OCI-LY7 (cell line): ENCODE measurements at regions not wholly inside any gene's neighbourhood (a gene's known extent, or its start where the extent isn't known, plus 50 kb on each side); places are given as distances from the start of the nearest gene placed in this dataset.

Experiments
- BruUV-seq: library from RNA; stranded (reverse); fragments of 400-500 nt; replicated peaks from 2 replicates; lab custom pipeline; 2021; lab: Mats Ljungman, UMichigan
- CTCF ChIA-PET: fragments of 300-600 bp; sonication (Branson Sonifier 250); formaldehyde crosslinking; loops from one replicate; lab custom pipeline; 2022; ENCODE audit warnings: antibody characterized with exemption; ENCODE audit not compliant: unreplicated experiment; lab: Charles Lee
- POLR2A ChIA-PET: fragments of 300-600 bp; sonication (Branson Sonifier 250); formaldehyde crosslinking; loops from one replicate; lab custom pipeline; 2022; ENCODE audit warnings: antibody characterized with exemption; lab: Charles Lee
- DNase-seq: peaks from one replicate; pipeline ENCODE4 v3.0.0-alpha.2; 2015; ENCODE audit warnings: low spot score
- H2AFZ ChIP-seq: fragments of 200-600 bp; sonication (generic), shearing (Covaris generic); 2 replicates; pipeline ENCODE4 v1.6.1; 2014; ENCODE audit warnings: mild to moderate bottlenecking, antibody characterized with exemption, low read length, moderate library complexity
- H3K27ac ChIP-seq: fragments of 200-600 bp; sonication (generic); 2 replicates; pipeline ENCODE4 v1.5.1; 2014; ENCODE audit warnings: mixed run types, low read depth, mild to moderate bottlenecking, moderate library complexity, low read length, inconsistent platforms; ENCODE audit not compliant: poor library complexity, severe bottlenecking
- H3K36me3 ChIP-seq: fragments of 200-600 bp; sonication (generic); 2 replicates; pipeline ENCODE4 v1.6.1; 2014; ENCODE audit warnings: mild to moderate bottlenecking, antibody characterized with exemption, low read length, moderate library complexity, mixed read lengths; ENCODE audit not compliant: insufficient read depth
- H3K4me1 ChIP-seq: fragments of 200-600 bp; sonication (generic); 2 replicates; pipeline ENCODE4 v1.5.1; 2014; ENCODE audit warnings: mild to moderate bottlenecking, low read length; ENCODE audit not compliant: insufficient read depth, poor library complexity, severe bottlenecking
- H3K4me2 ChIP-seq: fragments of 200-600 bp; sonication (generic); 2 replicates; pipeline ENCODE4 v1.6.1; 2014; ENCODE audit warnings: mild to moderate bottlenecking, low read length
- H3K4me3 ChIP-seq: fragments of 200-600 bp; sonication (generic); 2 replicates; pipeline ENCODE4 v1.5.1; 2014; ENCODE audit warnings: mild to moderate bottlenecking, low read depth, low read length; ENCODE audit not compliant: poor library complexity, severe bottlenecking
- H3K79me2 ChIP-seq: fragments of 200-600 bp; sonication (generic); 2 replicates; pipeline ENCODE4 v1.6.1; 2016; ENCODE audit warnings: low read depth, mild to moderate bottlenecking, low read length, moderate library complexity, mixed read lengths; ENCODE audit not compliant: insufficient read depth
- H3K9me2 ChIP-seq: fragments of 200-600 bp; sonication (generic); 2 replicates; pipeline ENCODE4 v1.6.1; 2016; ENCODE audit warnings: mild to moderate bottlenecking, low read length, mixed read lengths; ENCODE audit not compliant: insufficient read depth
- H3K9me3 ChIP-seq: fragments of 200-600 bp; sonication (generic); 2 replicates; pipeline ENCODE4 v1.6.1; 2014; ENCODE audit warnings: mild to moderate bottlenecking, mixed run types, low read length, mixed read lengths
- H4K20me1 ChIP-seq: fragments of 200-600 bp; sonication (generic); 2 replicates; pipeline ENCODE4 v1.6.1; 2014; ENCODE audit warnings: mild to moderate bottlenecking, antibody characterized with exemption, low read length, moderate library complexity, mixed read lengths; ENCODE audit not compliant: insufficient read depth
- CTCF ChIP-seq: fragments of 200-600 bp; sonication (generic); conservative IDR thresholded peaks from 2 replicates; pipeline ENCODE4 v1.5.1; 2014; ENCODE audit warnings: mild to moderate bottlenecking, antibody characterized with exemption, low read length, moderate library complexity, mixed read lengths
- EZH2phosphoT487 ChIP-seq: fragments of 200-600 bp; sonication (generic); IDR thresholded peaks from 2 replicates; pipeline ENCODE4 v1.6.1; 2018; ENCODE audit warnings: low read depth, borderline replicate concordance, mild to moderate bottlenecking, mixed run types, antibody characterized with exemption, low read length, moderate library complexity, mixed read lengths
- intact Hi-C: fragments of 100-400 bp; cut with micrococcal nuclease; formaldehyde crosslinking; loops from one replicate; pipeline ENCODE4 v1.10.0; 2022; ENCODE audit not compliant: unreplicated experiment

GRCh38 chr2:186423481-186423880, 62.6 kb upstream of the ZC3H15 start:
- ChIA-PET POLR2A (interaction anchor here (0.6 to 1.5 kb wide), 3 partner anchors 22 to 602 kb away, joined by 3 to 5 read pairs (median 4); no protein-coding TSS in a partner anchor), CTCF (no interaction called here)
- no peaks in the 10 kb centered on the region for H3K9me3 ChIP-seq
- no TSS peak for BruUV-seq
- H2AFZ ChIP-seq, result no peak overlapping the region
- no peak for TF ChIP-seq CTCF
- TF ChIP-seq EZH2phosphoT487, result no peak
- no peak overlapping the region for H3K4me3 ChIP-seq
- DNase-seq, result no peak
- peaks cover 7% of the 10 kb centered on the region for H3K4me1 ChIP-seq
- H3K79me2 ChIP-seq, result no peaks in the 10 kb centered on the region
- H3K9me2 ChIP-seq, result no peaks in the 10 kb centered on the region
- no peaks in the 10 kb centered on the region for H4K20me1 ChIP-seq
- no peaks in the 10 kb centered on the region for H3K36me3 ChIP-seq
- no peak overlapping the region for H3K27ac ChIP-seq
- H3K4me2 ChIP-seq, result no peak overlapping the region
- intact Hi-C loops, result no loop called here

GRCh38 chr2:186424265-186424664, 61.8 kb upstream of the ZC3H15 start:
- no peak overlapping the region for H3K4me3 ChIP-seq
- H3K4me1 ChIP-seq, result peaks cover 7% of the 10 kb centered on the region
- H3K27ac ChIP-seq, result no peak overlapping the region
- no peaks in the 10 kb centered on the region for H4K20me1 ChIP-seq
- no peak overlapping the region for H3K4me2 ChIP-seq
- H3K9me3 ChIP-seq, result no peaks in the 10 kb centered on the region
- H2AFZ ChIP-seq, result no peak overlapping the region
- ChIA-PET CTCF (no interaction called here), POLR2A (no interaction called here)
- no peaks in the 10 kb centered on the region for H3K79me2 ChIP-seq
- intact Hi-C loops, result no loop called here
- no peaks in the 10 kb centered on the region for H3K36me3 ChIP-seq
- TF ChIP-seq EZH2phosphoT487 (no peak), CTCF (no peak)
- H3K9me2 ChIP-seq, result no peaks in the 10 kb centered on the region
- no TSS peak for BruUV-seq
- DNase-seq, result no peak

- H4K20me1 ChIP-seq, result no peaks in the 10 kb centered on the region
- TF ChIP-seq CTCF (no peak), EZH2phosphoT487 (no peak)
- no TSS peak for BruUV-seq
- H3K4me2 ChIP-seq, result no peak overlapping the region
- H3K4me1 ChIP-seq, result peaks cover 7% of the 10 kb centered on the region
- no peaks in the 10 kb centered on the region for H3K79me2 ChIP-seq
- H3K9me2 ChIP-seq, result no peaks in the 10 kb centered on the region
- H3K27ac ChIP-seq, result no peak overlapping the region
- intact Hi-C loops, result no loop called here
- ChIA-PET POLR2A (interaction anchor here (0.5 to 2.1 kb wide), 2 partner anchors 9 to 20 kb away, joined by 4 to 11 read pairs; no protein-coding TSS in a partner anchor), CTCF (no interaction called here)
- no peaks in the 10 kb centered on the region for H3K36me3 ChIP-seq
- no peaks in the 10 kb centered on the region for H3K9me3 ChIP-seq
- no peak overlapping the region for H3K4me3 ChIP-seq
- no peak for DNase-seq
- H2AFZ ChIP-seq, result no peak overlapping the region
Measured at GRCh38 chr2:186425576-186425975, 60.5 kb upstream of the ZC3H15 start.
